Lung (tissue), 11 donors: ENCODE measurements at regions not wholly inside any gene's neighbourhood (a gene's known extent, or its start where the extent isn't known, plus 50 kb on each side); places are given as distances from the start of the nearest gene placed in this dataset.

ENCODE experiments used
- ATAC-seq: fragments of 200-7000 bp; cut with Tn5 transposase; one replicate; pipeline ENCODE4 v1.9.1; 2020; ENCODE audit warnings: moderate number of reproducible peaks; ENCODE audit not compliant: insufficient read depth, low FRiP score
- DNase-seq, 3 donors: peaks; one replicate each; pipeline ENCODE4 v3.0.0-alpha.2; 2013 to 2017
- H3K27ac ChIP-seq, 2 donors: one replicate each; pipeline ENCODE4 v1.5.1; 2013; ENCODE audit warnings: mild to moderate bottlenecking in 2 of 2, moderate library complexity in 2 of 2, control low read depth in 1 of 2, inconsistent platforms in 1 of 2, low read depth in 1 of 2, low read length in 1 of 2
- H3K27me3 ChIP-seq, 3 donors: one replicate each; pipeline ENCODE4 v1.5.1; 2013; ENCODE audit warnings: low read length in 2 of 3; ENCODE audit not compliant: control insufficient read depth in 3 of 3, insufficient read depth in 3 of 3
- H3K36me3 ChIP-seq, 4 donors: one replicate each; pipeline ENCODE4 v1.5.1; 2013; ENCODE audit warnings: low read length in 4 of 4, mild to moderate bottlenecking in 1 of 4, moderate library complexity in 1 of 4; ENCODE audit not compliant: control insufficient read depth in 4 of 4, insufficient read depth in 4 of 4
- H3K4me1 ChIP-seq, 5 donors: one replicate each; pipeline ENCODE4 v1.5.1; 2013; ENCODE audit warnings: low read length in 5 of 5, mild to moderate bottlenecking in 2 of 5, moderate library complexity in 1 of 5; ENCODE audit not compliant: control insufficient read depth in 5 of 5, insufficient read depth in 5 of 5
- H3K4me3 ChIP-seq: one replicate; pipeline ENCODE4 v1.5.1; 2013; ENCODE audit warnings: mild to moderate bottlenecking, control low read depth, moderate library complexity
- H3K9ac ChIP-seq, 2 donors: one replicate each; pipeline ENCODE4 v1.5.1; 2013; ENCODE audit warnings: low read length in 2 of 2, control low read depth in 1 of 2; ENCODE audit not compliant: insufficient read depth in 1 of 2
- H3K9me3 ChIP-seq, 4 donors: one replicate each; pipeline ENCODE4 v1.5.1; 2013; ENCODE audit warnings: low read length in 3 of 4, mild to moderate bottlenecking in 1 of 4, moderate library complexity in 1 of 4; ENCODE audit not compliant: control insufficient read depth in 4 of 4, insufficient read depth in 3 of 4
- WGBS, 2 donors: extraction: QIAGEN DNeasy Blood & Tissue Kit; methylation state at CpG; one replicate each; pipeline ENCODE4 v1.1.7; 2013; 5-methylcytosine and 5-hydroxymethylcytosine counted together
- TF ChIP-seq, protein P1 (sequence below): IDR thresholded peaks from 2 replicates; pipeline ENCODE4 v1.5.1; 2012; ENCODE audit warnings: mild to moderate bottlenecking; ENCODE audit errors: control extremely low read depth, extremely low read depth
- donor health status: control.
- donor health status: control.
- donor health status: Bipolar disorder and iron deficiency.
- donor health status: healthy.
- donor health status: DM: yes; HTN: yes; CAD: no.

DNA sequence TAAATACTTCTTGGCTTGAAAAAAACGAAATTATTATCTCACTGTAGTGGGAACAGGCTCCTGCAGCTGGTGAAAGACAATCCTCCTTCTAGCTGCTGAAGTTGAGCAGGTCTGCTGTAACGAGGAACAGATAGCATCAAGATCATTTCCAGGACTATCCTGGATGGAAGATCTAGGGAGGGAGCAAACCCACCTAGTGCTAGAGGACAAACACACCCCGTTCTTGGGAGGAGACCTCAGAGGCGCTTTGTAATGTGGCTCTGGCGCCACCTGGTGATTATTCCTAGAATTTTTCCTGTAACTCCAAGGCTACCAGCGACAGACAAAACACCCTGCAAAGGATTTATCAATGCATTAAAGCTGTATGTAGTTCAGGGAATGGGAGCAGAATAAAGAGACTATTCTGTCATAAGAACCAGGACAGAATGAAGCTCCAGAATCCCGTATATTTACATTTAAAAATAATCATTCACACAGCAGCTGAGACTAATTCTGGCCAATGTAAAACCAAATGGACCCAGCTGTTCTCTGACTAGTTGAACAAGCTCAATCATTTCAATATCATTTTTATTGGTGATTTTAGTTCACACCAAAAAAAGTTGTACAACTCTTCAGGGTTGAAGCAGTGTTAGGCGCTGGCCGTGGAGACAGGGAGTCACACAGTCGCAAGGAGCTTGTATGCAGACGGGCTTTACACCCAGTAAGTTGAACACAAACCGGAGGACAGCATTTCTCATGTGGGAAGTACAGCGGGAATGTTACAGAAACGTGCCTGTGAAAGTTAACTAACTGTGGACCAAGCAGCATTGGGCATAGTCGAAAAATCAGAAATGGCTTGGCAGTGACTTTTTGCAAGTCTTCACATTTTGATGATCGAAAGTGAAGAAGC is 290.3 kb downstream of the TRIB2 start:
- H3K4me3 ChIP-seq = no peak overlapping the region
- WGBS, 2 donors = 37 to 42% methylated on average over 16 of the region's 16 CpGs
- H3K9ac ChIP-seq = peak overlapping the region in 1 of 2 donors; percentile 56
- DNase-seq (peak; percentile 83 to 90 (median 88)), ATAC-seq (peak; percentile 80)
- no peaks in the 10 kb centered on the region for H3K27me3 ChIP-seq
- H3K36me3 ChIP-seq = no peaks in the 10 kb centered on the region
- peaks cover 0 to 2% (median 0%) of the 10 kb centered on the region in 4 donors for H3K9me3 ChIP-seq
- H3K27ac ChIP-seq = no peak overlapping the region
- peaks cover 0 to 43% (median 3%) of the 10 kb centered on the region in 5 donors for H3K4me1 ChIP-seq
- TF ChIP-seq, protein P1, sequence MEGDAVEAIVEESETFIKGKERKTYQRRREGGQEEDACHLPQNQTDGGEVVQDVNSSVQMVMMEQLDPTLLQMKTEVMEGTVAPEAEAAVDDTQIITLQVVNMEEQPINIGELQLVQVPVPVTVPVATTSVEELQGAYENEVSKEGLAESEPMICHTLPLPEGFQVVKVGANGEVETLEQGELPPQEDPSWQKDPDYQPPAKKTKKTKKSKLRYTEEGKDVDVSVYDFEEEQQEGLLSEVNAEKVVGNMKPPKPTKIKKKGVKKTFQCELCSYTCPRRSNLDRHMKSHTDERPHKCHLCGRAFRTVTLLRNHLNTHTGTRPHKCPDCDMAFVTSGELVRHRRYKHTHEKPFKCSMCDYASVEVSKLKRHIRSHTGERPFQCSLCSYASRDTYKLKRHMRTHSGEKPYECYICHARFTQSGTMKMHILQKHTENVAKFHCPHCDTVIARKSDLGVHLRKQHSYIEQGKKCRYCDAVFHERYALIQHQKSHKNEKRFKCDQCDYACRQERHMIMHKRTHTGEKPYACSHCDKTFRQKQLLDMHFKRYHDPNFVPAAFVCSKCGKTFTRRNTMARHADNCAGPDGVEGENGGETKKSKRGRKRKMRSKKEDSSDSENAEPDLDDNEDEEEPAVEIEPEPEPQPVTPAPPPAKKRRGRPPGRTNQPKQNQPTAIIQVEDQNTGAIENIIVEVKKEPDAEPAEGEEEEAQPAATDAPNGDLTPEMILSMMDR = peak; percentile 74

DNA sequence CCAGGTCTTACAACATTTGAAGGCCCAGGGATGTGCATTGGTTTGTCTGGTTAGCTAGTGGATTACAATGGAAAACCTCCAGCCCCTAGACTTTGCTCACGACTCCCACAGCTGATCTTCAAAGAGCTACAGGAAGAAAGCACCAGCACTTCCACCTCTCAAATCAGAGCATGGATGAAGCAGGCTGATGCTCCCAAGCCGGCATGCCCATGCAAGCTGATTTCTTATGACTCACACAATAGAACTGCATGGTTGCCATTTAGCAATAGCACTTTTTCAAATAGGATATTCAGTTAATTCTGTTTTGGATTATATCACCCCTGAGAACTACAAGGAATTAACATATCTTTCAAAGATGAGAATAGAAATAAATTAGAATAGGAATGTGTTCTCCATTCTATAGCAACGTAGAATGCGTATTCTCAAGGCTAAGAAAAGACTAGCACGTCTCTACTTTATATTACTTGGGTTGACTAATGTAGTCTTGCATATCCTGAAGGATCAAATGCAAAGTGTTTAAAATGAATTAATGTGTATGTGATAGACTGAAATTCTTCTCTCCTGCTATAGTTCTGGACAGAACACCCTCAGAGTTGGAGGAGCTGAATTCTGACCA is 292.4 kb downstream of the TRIB2 start:
- no peak overlapping the region for H3K9ac ChIP-seq
- no peak for DNase-seq
- peaks cover 0 to 26% (median 3%) of the 10 kb centered on the region in 5 donors for H3K4me1 ChIP-seq
- H3K4me3 ChIP-seq = no peak overlapping the region
- TF ChIP-seq, protein P1 = no peak
- no peaks in the 10 kb centered on the region for H3K36me3 ChIP-seq
- peaks cover 0 to 2% (median 0%) of the 10 kb centered on the region in 4 donors for H3K9me3 ChIP-seq
- no peak overlapping the region for H3K27ac ChIP-seq
- 89 to 91% methylated on average over 5 of the region's 5 CpGs for WGBS, 2 donors
- no peak for ATAC-seq
- H3K27me3 ChIP-seq = peaks cover 0 to 2% (median 0%) of the 10 kb centered on the region in 3 donors

- Histone ChIP-seq H3K27me3 (peaks cover 0 to 6% (median 0%) of the 10 kb centered on the region in 3 donors), H3K4me1 (peaks cover 0 to 24% (median 3%) of the 10 kb centered on the region in 5 donors), H3K36me3 (no peaks in the 10 kb centered on the region), H3K9ac (no peak overlapping the region), H3K4me3 (no peak overlapping the region), H3K9me3 (peaks cover 0 to 2% (median 0%) of the 10 kb centered on the region in 4 donors), H3K27ac (no peak overlapping the region)
- DNase-seq (no peak), ATAC-seq (no peak)
- WGBS, 2 donors = 80 to 87% methylated on average over 5 of the region's 5 CpGs
- TF ChIP-seq, protein P1 = no peak
Observed at GRCh38 chr2:13010283-13010682, 293.5 kb downstream of the TRIB2 start.
